Panc1 (cell line): ENCODE measurements at regions not wholly inside any gene's neighbourhood (a gene's known extent, or its start where the extent isn't known, plus 50 kb on each side); places are given as distances from the start of the nearest gene placed in this dataset.

Experiments used
- ATAC-seq: fragments of 200-7000 bp; cut with Tn5 transposase; 2 replicates; pipeline ENCODE4 v1.9.1; 2020; ENCODE audit warnings: mild to moderate bottlenecking, moderate library complexity
- BruUV-seq: library from RNA; stranded (reverse); fragments of 400-500 nt; replicated peaks from 2 replicates; lab custom pipeline; 2021; lab: Mats Ljungman, UMichigan
- CTCF ChIA-PET: fragments of 300-600 bp; sonication (Branson Sonifier 250); formaldehyde crosslinking; loops from one replicate; lab custom pipeline; 2022; ENCODE audit warnings: antibody characterized with exemption; lab: Charles Lee
- POLR2A ChIA-PET: fragments of 300-600 bp; sonication (Branson Sonifier 250); formaldehyde crosslinking; loops from one replicate; lab custom pipeline; 2022; ENCODE audit warnings: antibody characterized with exemption; lab: Charles Lee
- DNase-seq: peaks from one replicate; pipeline ENCODE4 v3.0.0-alpha.2; 2010; ENCODE audit warnings: low read depth, low spot score
- H3K27ac ChIP-seq: 2 replicates; pipeline ENCODE4 v1.5.1; 2011; ENCODE audit warnings: mild to moderate bottlenecking, low read length, inconsistent platforms
- H3K27me3 ChIP-seq: fragments of 200-500 bp; sonication (Bioruptor generic); 2 replicates; pipeline ENCODE4 v1.6.0; 2014; ENCODE audit warnings: low read length, inconsistent platforms; ENCODE audit not compliant: control insufficient read depth, insufficient read depth
- H3K36me3 ChIP-seq: fragments of 200-500 bp; sonication (Bioruptor generic); 2 replicates; pipeline ENCODE4 v1.5.1; 2014; ENCODE audit warnings: inconsistent platforms, mild to moderate bottlenecking, low read length, moderate library complexity; ENCODE audit not compliant: control insufficient read depth, insufficient read depth
- H3K4me1 ChIP-seq: 2 replicates; pipeline ENCODE4 v1.5.1; 2011; ENCODE audit warnings: inconsistent platforms, mild to moderate bottlenecking, low read length, moderate library complexity; ENCODE audit not compliant: control insufficient read depth, insufficient read depth
- H3K4me3 ChIP-seq, 2 experiments: 2 replicates each; pipeline ENCODE4 v1.5.1; 2011 to 2012; ENCODE audit warnings: low read depth in 2 of 2, low read length in 2 of 2, mild to moderate bottlenecking in 2 of 2, inconsistent platforms in 1 of 2, moderate library complexity in 1 of 2
- H3K9me3 ChIP-seq: fragments of 200-500 bp; sonication (Bioruptor generic); 2 replicates; pipeline ENCODE4 v1.5.1; 2014; ENCODE audit warnings: low read depth, mild to moderate bottlenecking, inconsistent platforms, low read length, moderate library complexity; ENCODE audit not compliant: control insufficient read depth, insufficient read depth
- CTCF ChIP-seq: fragments of 450-650 bp; IDR thresholded peaks from 2 replicates; pipeline ENCODE4 v1.5.1; 2017; ENCODE audit warnings: mild to moderate bottlenecking
- POLR2AphosphoS5 ChIP-seq: IDR thresholded peaks from 2 replicates; pipeline ENCODE4 v1.6.1; 2012; ENCODE audit warnings: mild to moderate bottlenecking, low read depth, low read length, moderate library complexity
- REST ChIP-seq, 2 experiments: IDR thresholded peaks; 2 replicates each; pipeline ENCODE4 v1.6.1; 2011 to 2012; ENCODE audit warnings: low read depth in 2 of 2, control low read depth in 1 of 2, low read length in 1 of 2, mild to moderate bottlenecking in 1 of 2, moderate library complexity in 1 of 2; ENCODE audit not compliant: insufficient read depth in 1 of 2
- SIN3A ChIP-seq: IDR thresholded peaks from 2 replicates; pipeline ENCODE4 v1.6.1; 2012; ENCODE audit warnings: low read depth, mild to moderate bottlenecking, low read length, moderate library complexity, borderline replicate concordance; ENCODE audit not compliant: insufficient read depth
- TCF7L2 ChIP-seq: IDR thresholded peaks from 2 replicates; pipeline ENCODE4 v1.6.1; 2011; ENCODE audit warnings: mild to moderate bottlenecking, low read depth, low read length, inconsistent platforms
- in situ Hi-C: cut with HindIII; loops from 2 replicates; pipeline ENCODE4 v1.10.0; 2016; ENCODE audit warnings: low sequenced_read_pairs, low pct_unique_long_range_greater_than_20kb
- intact Hi-C: fragments of 100-400 bp; cut with micrococcal nuclease; formaldehyde crosslinking; loops from one replicate; pipeline ENCODE4 v1.10.0; 2022; ENCODE audit not compliant: unreplicated experiment

DNA sequence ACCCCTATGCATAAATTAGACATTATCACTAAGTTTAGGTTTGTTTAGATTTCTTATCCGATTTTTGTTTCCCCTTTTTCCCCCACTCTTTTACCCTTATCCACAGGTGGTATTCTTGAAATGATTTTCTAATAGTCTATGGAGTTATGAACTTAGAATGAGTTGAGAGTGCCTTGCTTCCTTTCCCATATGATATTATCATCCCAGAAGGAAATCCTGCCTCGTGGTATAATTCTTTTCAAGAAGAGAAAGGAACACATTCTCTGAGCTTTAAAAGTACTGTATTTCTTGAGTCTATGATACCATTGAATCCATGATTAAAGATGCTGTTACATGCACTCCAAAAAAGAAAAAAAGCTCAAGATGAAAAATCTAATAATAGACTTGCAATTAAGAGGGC is 76.9 kb upstream of the ADAMTSL1 start:
- Histone ChIP-seq H3K4me1 (no peaks in the 10 kb centered on the region), H3K9me3 (no peaks in the 10 kb centered on the region), H3K4me3 (no peak overlapping the region), H3K27ac (no peak overlapping the region), H3K36me3 (no peaks in the 10 kb centered on the region), H3K27me3 (no peaks in the 10 kb centered on the region)
- ATAC-seq (no peak), DNase-seq (no peak)
- intact Hi-C loops = no loop called here
- no peak for TF ChIP-seq CTCF
- TF ChIP-seq TCF7L2 = no peak
- TF ChIP-seq POLR2AphosphoS5 = no peak
- no peak for TF ChIP-seq SIN3A
- TF ChIP-seq REST (IDR thresholded peaks at IDR 0.05; ENCODE audit: insufficient read depth in 1 of 2, low read depth in 2 of 2, low read length in 1 of 2) = no peak
- ChIA-PET CTCF (no interaction called here), POLR2A (no interaction called here)
- in situ Hi-C loops = no loop called here
- BruUV-seq = no TSS peak

- intact Hi-C loops = no loop called here
- ATAC-seq = no peak
- no peaks in the 10 kb centered on the region for H3K36me3 ChIP-seq
- H3K4me3 ChIP-seq = no peak overlapping the region
- H3K9me3 ChIP-seq = no peaks in the 10 kb centered on the region
- no peaks in the 10 kb centered on the region for H3K27me3 ChIP-seq
- no peak for DNase-seq
- in situ Hi-C loops = no loop called here
- ChIA-PET POLR2A (no interaction called here), CTCF (no interaction called here)
- BruUV-seq = no TSS peak
- no peaks in the 10 kb centered on the region for H3K4me1 ChIP-seq
- no peak for TF ChIP-seq SIN3A
- no peak for TF ChIP-seq REST (IDR thresholded peaks at IDR 0.05; ENCODE audit: insufficient read depth in 1 of 2, low read depth in 2 of 2, low read length in 1 of 2)
- TF ChIP-seq POLR2AphosphoS5 = no peak
- no peak for TF ChIP-seq CTCF
- TF ChIP-seq TCF7L2 = no peak
- H3K27ac ChIP-seq = no peak overlapping the region
Measured at GRCh38 chr9:18398038-18398437, 75.9 kb upstream of the ADAMTSL1 start.
